HCT116 (cell line): ENCODE measurements at regions not wholly inside any gene's neighbourhood (a gene's known extent, or its start where the extent isn't known, plus 50 kb on each side); places are given as distances from the start of the nearest gene placed in this dataset.

ENCODE experiments used
- ATF3 ChIP-seq: IDR thresholded peaks from 2 replicates; pipeline ENCODE4 v1.6.1; 2012
- CTCF ChIP-seq, 3 experiments: fragments of 200-600 bp in 1 of 3; sonication (generic) in 1 of 3; IDR thresholded peaks in 2 of 3; conservative IDR thresholded peaks in 1 of 3; 2 replicates each; pipeline ENCODE4 v1.5.1; 2012 to 2017; ENCODE audit warnings: low read depth in 2 of 3, low read length in 2 of 3, antibody characterized with exemption in 1 of 3, borderline replicate concordance in 1 of 3, control low read depth in 1 of 3, mild to moderate bottlenecking in 1 of 3, mixed read lengths in 1 of 3, mixed run types in 1 of 3, moderate library complexity in 1 of 3; ENCODE audit not compliant: insufficient read depth in 1 of 3
- EGR1 ChIP-seq: IDR thresholded peaks from 2 replicates; pipeline ENCODE4 v1.6.1; 2012; ENCODE audit warnings: low read depth
- EZH2 ChIP-seq: fragments of 200-600 bp; sonication (generic); IDR thresholded peaks from 2 replicates; pipeline ENCODE4 v1.6.1; 2017; ENCODE audit warnings: antibody characterized with exemption, mixed run types
- EZH2phosphoT487 ChIP-seq: fragments of 200-600 bp; IDR thresholded peaks from 2 replicates; pipeline ENCODE4 v1.6.1; 2018; ENCODE audit warnings: antibody characterized with exemption, borderline replicate concordance
- POLR2A ChIP-seq: IDR thresholded peaks from 2 replicates; pipeline ENCODE4 v1.7.0; 2011; ENCODE audit warnings: borderline replicate concordance; ENCODE audit not compliant: insufficient read depth, insufficient read length; ENCODE audit errors: extremely low read depth
- POLR2AphosphoS5 ChIP-seq: IDR thresholded peaks from 2 replicates; pipeline ENCODE4 v1.6.1; 2011; ENCODE audit warnings: mild to moderate bottlenecking, low read depth, low read length, moderate library complexity
- RAD21 ChIP-seq: IDR thresholded peaks from 2 replicates; pipeline ENCODE4 v1.6.1; 2012; ENCODE audit warnings: low read depth, mild to moderate bottlenecking
- REST ChIP-seq: IDR thresholded peaks from 2 replicates; pipeline ENCODE4 v1.6.1; 2012; ENCODE audit warnings: low read depth
- SIN3A ChIP-seq: IDR thresholded peaks from 2 replicates; pipeline ENCODE4 v1.6.1; 2012; ENCODE audit warnings: low read depth
- SP1 ChIP-seq: IDR thresholded peaks from 2 replicates; pipeline ENCODE4 v1.6.1; 2012; ENCODE audit warnings: low read depth
- SRF ChIP-seq: IDR thresholded peaks from 2 replicates; pipeline ENCODE4 v1.6.1; 2012; ENCODE audit warnings: low read depth
- TCF7L2 ChIP-seq: IDR thresholded peaks from 2 replicates; pipeline ENCODE4 v1.7.0; 2011; ENCODE audit warnings: borderline replicate concordance, inconsistent platforms; ENCODE audit not compliant: insufficient read depth, insufficient read length; ENCODE audit errors: extremely low read depth
- ZFX ChIP-seq: fragments of 450-650 bp; IDR thresholded peaks from 2 replicates; pipeline ENCODE4 v1.6.1; 2017

GRCh38 chr5:137566118-137566541 is 67.0 kb upstream of the SPOCK1 start:
- TF ChIP-seq CTCF (IDR thresholded peaks at IDR 0.05 in 2 of 3, conservative IDR thresholded peaks at IDR 0.05 in 1 of 3; ENCODE audit: borderline replicate concordance in 1 of 3, insufficient read depth in 1 of 3, low read depth in 2 of 3, low read length in 2 of 3): no peak
- TF ChIP-seq ATF3: no peak
- TF ChIP-seq POLR2A: no peak
- TF ChIP-seq TCF7L2: no peak
- no peak for TF ChIP-seq SRF
- no peak for TF ChIP-seq ZFX
- no peak for TF ChIP-seq EZH2phosphoT487
- TF ChIP-seq POLR2AphosphoS5: no peak
- no peak for TF ChIP-seq SIN3A
- TF ChIP-seq EGR1: no peak
- no peak for TF ChIP-seq RAD21
- TF ChIP-seq EZH2: no peak
- TF ChIP-seq REST: no peak
- no peak for TF ChIP-seq SP1
